HG03039 (cell line): ENCODE measurements at regions not wholly inside any gene's neighbourhood (a gene's known extent, or its start where the extent isn't known, plus 50 kb on each side); places are given as distances from the start of the nearest gene placed in this dataset.

Source experiments
- ATAC-seq: cut with Tn5 transposase; IDR thresholded peaks from one replicate; pipeline ENCODE4 v1.9.1; 2021; ENCODE audit warnings: mild to moderate bottlenecking, moderate library complexity; ENCODE audit not compliant: unreplicated experiment

DNA sequence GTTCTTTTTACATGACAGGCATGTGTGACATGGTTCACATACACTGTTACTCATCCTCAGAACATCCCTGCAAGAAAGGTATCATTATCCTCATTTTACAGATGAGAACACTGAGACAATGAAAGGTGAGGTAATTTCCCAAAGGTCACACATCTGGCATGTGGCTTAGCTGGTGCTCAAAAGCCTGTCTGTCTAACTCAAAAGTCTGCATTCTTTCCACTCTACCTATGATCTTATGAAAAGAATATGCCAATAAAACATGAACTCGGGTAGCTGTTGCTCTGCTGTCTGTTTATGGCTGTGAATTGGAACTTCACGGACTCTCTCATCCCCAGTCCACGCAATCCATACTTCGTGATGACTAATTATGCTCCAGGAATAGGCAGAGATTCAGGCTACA lies 79.0 kb upstream of the ODAD2 start:
- ATAC-seq: no peak

- ATAC-seq: no peak
Observed at GRCh38 chr10:28075424-28075823, 76.5 kb upstream of the ODAD2 start.

DNA sequence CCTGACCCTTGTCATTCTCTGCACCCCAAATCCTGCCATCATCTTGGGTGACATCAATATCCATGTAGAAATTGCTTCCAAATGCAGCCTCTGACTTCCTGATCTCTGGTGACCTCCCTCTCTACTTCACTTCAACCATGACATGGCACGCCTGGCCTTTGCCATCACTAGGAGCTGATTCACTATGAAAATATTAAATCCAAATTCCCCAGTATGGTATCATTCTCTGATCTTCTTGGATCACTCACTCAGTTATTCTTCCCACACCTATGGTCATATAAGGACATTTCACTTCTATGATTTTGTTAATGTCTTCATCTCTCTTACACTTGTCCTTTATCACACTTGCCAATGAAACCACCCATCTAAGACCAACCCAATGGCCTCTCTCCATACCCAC lies 73.7 kb upstream of the ODAD2 start:
- no peak for ATAC-seq

DNA sequence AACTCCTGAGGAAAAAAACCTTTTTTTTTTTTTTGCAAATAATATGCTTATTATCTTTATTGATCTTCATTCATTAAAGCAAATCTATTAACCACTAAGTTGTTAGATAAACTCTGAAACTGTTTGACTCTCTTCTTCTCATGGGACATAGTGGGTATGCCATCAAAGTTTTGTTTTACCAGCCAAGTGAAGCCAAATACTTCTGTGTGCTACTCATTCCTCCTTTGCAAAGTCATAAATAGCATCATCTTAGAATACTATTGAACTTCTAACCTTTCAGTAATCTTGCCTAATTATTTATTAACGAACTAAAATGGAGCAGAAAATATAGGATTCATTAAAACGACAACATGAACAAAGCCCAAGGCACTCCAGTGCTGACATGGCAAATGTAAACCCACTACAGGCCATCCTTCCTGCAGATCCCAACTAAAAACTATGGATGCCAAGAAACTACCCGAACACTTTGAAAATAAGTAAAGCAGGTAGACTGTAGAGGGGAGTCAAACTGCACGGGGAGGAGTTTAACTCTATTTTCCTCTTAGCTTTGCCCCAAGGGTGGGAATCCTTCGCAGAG lies 61.2 kb upstream of the ODAD2 start:
- ATAC-seq: no peak

DNA sequence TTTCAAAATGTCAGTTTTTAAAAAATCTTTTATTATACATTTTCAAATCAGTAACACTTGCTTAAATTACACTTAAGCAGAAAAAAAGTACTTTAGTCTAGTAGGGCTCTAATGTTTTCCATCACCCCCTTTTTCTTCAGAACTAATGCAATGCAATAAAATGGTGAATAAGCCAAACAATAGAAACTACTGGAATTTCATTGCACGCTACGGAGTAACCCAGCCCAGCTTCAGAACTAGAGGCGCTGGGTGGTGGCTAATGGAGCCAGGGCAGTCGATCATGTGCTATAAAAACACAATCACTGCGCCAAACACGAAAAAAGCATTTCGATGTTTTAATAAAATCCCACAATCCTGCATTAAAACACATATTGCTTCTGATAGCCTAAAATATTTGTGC lies 59.9 kb upstream of the ODAD2 start:
- ATAC-seq: no peak

GRCh38 chr10:28054228-28054860 lies 55.5 kb upstream of the ODAD2 start:
- ATAC-seq: no peak

- no peak for ATAC-seq
Observed at GRCh38 chr10:28049286-28049685, 50.4 kb upstream of the ODAD2 start.
